ENCODE measurements at regions not wholly inside any gene's neighbourhood (a gene's known extent, or its start where the extent isn't known, plus 50 kb on each side); places are given as distances from the start of the nearest gene placed in this dataset.
A peak's percentile ranks its signal among the peaks of the same experiment; 100 is the strongest.

DNA sequence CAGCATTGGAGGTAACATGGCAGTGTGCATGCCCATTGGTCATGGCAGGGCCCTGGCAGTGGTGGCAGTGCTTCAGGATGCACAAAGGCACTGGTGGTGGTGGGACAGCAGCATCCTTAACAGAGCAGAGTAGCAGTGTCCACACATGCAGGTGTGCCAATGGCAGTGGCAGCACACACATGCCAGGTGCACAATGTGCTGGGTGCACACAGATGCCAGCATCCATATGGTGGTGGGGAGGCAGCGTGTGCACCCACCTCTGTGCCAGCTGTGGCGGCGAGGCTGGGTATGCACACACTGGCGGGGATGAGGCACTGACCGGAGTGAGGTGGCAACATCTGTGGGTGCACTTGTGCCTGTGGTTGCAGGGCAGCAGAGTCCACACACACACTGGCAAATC is 150.6 kb downstream of the SI start:
- TF ChIP-seq NFIC (IDR thresholded peaks at IDR 0.05) (no peak), TAF1 (IDR thresholded peaks at IDR 0.05; ENCODE audit: low read depth) (no peak), EP300 (IDR thresholded peaks at IDR 0.05; ENCODE audit: borderline replicate concordance) (no peak), YY1 (IDR thresholded peaks at IDR 0.05; ENCODE audit: low read depth) (no peak), EGR1 (IDR thresholded peaks at IDR 0.05) (no peak)
- TF ChIP-seq, protein P1, sequence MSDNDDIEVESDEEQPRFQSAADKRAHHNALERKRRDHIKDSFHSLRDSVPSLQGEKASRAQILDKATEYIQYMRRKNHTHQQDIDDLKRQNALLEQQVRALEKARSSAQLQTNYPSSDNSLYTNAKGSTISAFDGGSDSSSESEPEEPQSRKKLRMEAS (IDR thresholded peaks at IDR 0.05) = no peak

- no peak for TF ChIP-seq TCF12 (IDR thresholded peaks at IDR 0.05; ENCODE audit: low read depth)
- TF ChIP-seq ZBTB7A (IDR thresholded peaks at IDR 0.05; ENCODE audit: low read depth) = no peak
These were observed 159.4 kb downstream of the SI start for GRCh38 chr3:164918905-164919304.

DNA sequence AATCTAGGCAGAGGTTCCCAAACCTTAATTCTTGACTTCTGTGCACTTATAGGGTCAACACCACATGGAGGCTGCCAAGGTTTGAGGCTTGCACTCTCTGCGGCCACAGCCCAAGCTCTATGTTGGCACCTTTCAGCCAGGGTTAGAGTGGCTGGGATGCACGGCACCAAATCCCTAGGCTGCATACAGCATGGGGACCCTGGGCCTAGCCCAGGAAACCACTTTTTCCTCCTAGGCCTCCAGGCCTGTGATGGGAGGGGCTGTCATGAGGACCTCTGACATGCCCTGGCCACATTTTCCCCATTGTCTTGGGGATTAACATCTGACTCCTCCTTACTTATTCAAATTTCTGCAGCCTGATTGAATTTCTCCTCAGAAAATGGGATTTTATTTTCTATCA is 165.4 kb downstream of the SI start:
- TF ChIP-seq CREB1 (IDR thresholded peaks at IDR 0.05; ENCODE audit: low read depth) = no peak

DNA sequence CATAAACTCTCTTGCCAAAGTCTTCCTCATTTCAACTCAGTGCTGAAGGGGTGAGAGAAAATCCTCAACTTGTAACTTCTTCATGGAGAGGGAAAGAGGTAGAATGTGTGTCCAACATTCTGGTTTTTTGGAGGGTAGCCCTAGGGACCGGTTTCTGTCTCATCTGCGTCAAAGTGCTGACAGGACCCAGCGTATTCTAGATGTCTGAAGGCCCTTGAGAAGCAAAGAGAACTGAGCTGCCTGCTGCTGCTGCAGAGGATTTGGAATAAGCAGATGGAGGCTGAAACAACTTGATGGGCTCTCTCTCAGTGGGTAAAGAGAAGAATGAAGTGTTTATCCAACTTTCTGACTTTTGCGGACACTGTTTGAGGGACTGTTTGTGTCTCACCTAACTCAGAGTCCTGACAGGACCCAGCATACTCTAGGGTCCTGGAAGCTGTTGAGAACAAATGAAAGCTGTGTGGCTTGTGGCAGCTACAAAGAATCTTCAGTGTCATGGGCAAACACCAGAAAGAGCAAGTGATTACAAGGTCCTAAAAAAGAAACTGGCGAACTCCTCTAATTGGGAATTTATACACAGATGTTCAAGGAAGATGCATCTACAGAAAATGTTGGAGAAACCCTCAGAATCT is 174.4 kb downstream of the SI start:
- TF ChIP-seq TCF12 (IDR thresholded peaks at IDR 0.05; ENCODE audit: low read depth) = no peak
- TF ChIP-seq REST (IDR thresholded peaks at IDR 0.05; ENCODE audit: low read depth) = no peak
- TF ChIP-seq EGR1 (IDR thresholded peaks at IDR 0.05) = no peak
- TF ChIP-seq CREB1 (IDR thresholded peaks at IDR 0.05; ENCODE audit: low read depth) = no peak
- TF ChIP-seq TEAD4 (IDR thresholded peaks at IDR 0.05) = no peak
- TF ChIP-seq FOXM1 (IDR thresholded peaks at IDR 0.05; ENCODE audit: borderline replicate concordance, low read depth) = no peak
- TF ChIP-seq NFIC (IDR thresholded peaks at IDR 0.05) = no peak
- TF ChIP-seq YY1 (IDR thresholded peaks at IDR 0.05; ENCODE audit: low read depth) = no peak
- TF ChIP-seq CEBPB (IDR thresholded peaks at IDR 0.05) = no peak
- no peak for TF ChIP-seq EP300 (IDR thresholded peaks at IDR 0.05; ENCODE audit: borderline replicate concordance)
- TF ChIP-seq, protein P1 (IDR thresholded peaks at IDR 0.05) = no peak
- TF ChIP-seq TAF1 (IDR thresholded peaks at IDR 0.05; ENCODE audit: low read depth) = no peak
- TF ChIP-seq ZBTB7A (IDR thresholded peaks at IDR 0.05; ENCODE audit: low read depth) = no peak
- no peak for TF ChIP-seq RAD21 (IDR thresholded peaks at IDR 0.05; ENCODE audit: low read depth)
- TF ChIP-seq, protein P2, sequence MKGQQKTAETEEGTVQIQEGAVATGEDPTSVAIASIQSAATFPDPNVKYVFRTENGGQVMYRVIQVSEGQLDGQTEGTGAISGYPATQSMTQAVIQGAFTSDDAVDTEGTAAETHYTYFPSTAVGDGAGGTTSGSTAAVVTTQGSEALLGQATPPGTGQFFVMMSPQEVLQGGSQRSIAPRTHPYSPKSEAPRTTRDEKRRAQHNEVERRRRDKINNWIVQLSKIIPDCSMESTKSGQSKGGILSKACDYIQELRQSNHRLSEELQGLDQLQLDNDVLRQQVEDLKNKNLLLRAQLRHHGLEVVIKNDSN (IDR thresholded peaks at IDR 0.05) = no peak

GRCh38 chr3:164897342-164897741 is 181.0 kb downstream of the SI start:
- TF ChIP-seq NFIC (IDR thresholded peaks at IDR 0.05) = peak; percentile 66
- no peak for TF ChIP-seq RAD21 (IDR thresholded peaks at IDR 0.05; ENCODE audit: low read depth)

- TF ChIP-seq EP300 (IDR thresholded peaks at IDR 0.05; ENCODE audit: borderline replicate concordance) = no peak
- TF ChIP-seq TCF12 (IDR thresholded peaks at IDR 0.05; ENCODE audit: low read depth) = no peak
- TF ChIP-seq TAF1 (IDR thresholded peaks at IDR 0.05; ENCODE audit: low read depth) = no peak
- TF ChIP-seq YY1 (IDR thresholded peaks at IDR 0.05; ENCODE audit: low read depth) = no peak
- TF ChIP-seq ZBTB7A (IDR thresholded peaks at IDR 0.05; ENCODE audit: low read depth) = no peak
- no peak for TF ChIP-seq FOXM1 (IDR thresholded peaks at IDR 0.05; ENCODE audit: borderline replicate concordance, low read depth)
- TF ChIP-seq CREB1 (IDR thresholded peaks at IDR 0.05; ENCODE audit: low read depth) = no peak
- TF ChIP-seq, protein P1 (IDR thresholded peaks at IDR 0.05) = no peak
These were observed 188.2 kb downstream of the SI start for GRCh38 chr3:164890061-164890460.

DNA sequence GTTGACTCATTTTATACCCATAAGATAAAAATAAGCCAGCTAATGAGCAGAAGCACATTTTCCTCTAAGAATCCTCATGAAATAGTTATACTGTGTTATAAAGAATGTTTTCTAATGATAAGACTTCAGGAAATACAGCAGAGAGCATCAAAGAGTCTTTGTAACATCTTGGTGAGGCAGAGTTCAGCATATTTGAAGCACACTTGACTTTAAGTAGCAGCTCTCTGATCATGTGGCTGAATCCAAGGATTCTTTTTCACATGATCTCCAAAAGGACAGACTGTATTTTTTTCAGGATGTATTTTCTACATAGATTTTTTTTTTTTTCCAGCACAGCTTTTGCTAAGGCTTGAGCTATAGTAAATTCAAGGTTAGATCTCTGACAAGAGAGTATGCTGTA is 195.1 kb downstream of the SI start:
- TF ChIP-seq EGR1 (IDR thresholded peaks at IDR 0.05) (no peak), NFIC (IDR thresholded peaks at IDR 0.05) (no peak), REST (IDR thresholded peaks at IDR 0.05; ENCODE audit: low read depth) (no peak), TCF12 (IDR thresholded peaks at IDR 0.05; ENCODE audit: low read depth) (no peak)
- TF ChIP-seq, protein P2 (IDR thresholded peaks at IDR 0.05) = no peak
